ENCODE measurements at regions not wholly inside any gene's neighbourhood (a gene's known extent, or its start where the extent isn't known, plus 50 kb on each side); places are given as distances from the start of the nearest gene placed in this dataset.

GRCh38 chr18:71242981-71243380, 954.1 kb downstream of the SOCS6 start:
- TF ChIP-seq EZH2 (IDR thresholded peaks at IDR 0.05; ENCODE audit: borderline replicate concordance, low read depth, low read length, severe bottlenecking) (no peak), CTCF (IDR thresholded peaks at IDR 0.05; ENCODE audit: borderline replicate concordance, extremely low read depth, low read length, poor library complexity, severe bottlenecking) (no peak)
